Loucy (cell line): ENCODE measurements at regions not wholly inside any gene's neighbourhood (a gene's known extent, or its start where the extent isn't known, plus 50 kb on each side); places are given as distances from the start of the nearest gene placed in this dataset.

Experiments used
- H2AFZ ChIP-seq: fragments of 200-600 bp; sonication (generic); 2 replicates; pipeline ENCODE4 v1.6.0; 2016; ENCODE audit warnings: antibody characterized with exemption, mild to moderate bottlenecking, low read length, moderate library complexity
- H3F3A ChIP-seq: fragments of 200-600 bp; 2 replicates; pipeline ENCODE4 v1.6.0; 2016; ENCODE audit warnings: antibody characterized with exemption, low read depth, mild to moderate bottlenecking
- H3K27me3 ChIP-seq: fragments of 200-600 bp; sonication (generic); 2 replicates; pipeline ENCODE4 v1.6.1; 2014; ENCODE audit warnings: low read length, mild to moderate bottlenecking; ENCODE audit not compliant: insufficient read depth, poor library complexity, severe bottlenecking
- H3K36me3 ChIP-seq: fragments of 200-600 bp; sonication (generic); 2 replicates; pipeline ENCODE4 v1.6.1; 2016; ENCODE audit warnings: low read length; ENCODE audit not compliant: insufficient read depth
- H3K4me1 ChIP-seq: fragments of 200-600 bp; sonication (generic); 2 replicates; pipeline ENCODE4 v1.5.1; 2014; ENCODE audit warnings: low read length, mild to moderate bottlenecking; ENCODE audit not compliant: insufficient read depth, poor library complexity, severe bottlenecking
- H3K4me2 ChIP-seq: fragments of 200-600 bp; sonication (generic); 2 replicates; pipeline ENCODE4 v1.6.0; 2014; ENCODE audit warnings: antibody characterized with exemption, low read length, low read depth, mild to moderate bottlenecking; ENCODE audit not compliant: poor library complexity, severe bottlenecking
- H3K4me3 ChIP-seq: fragments of 200-600 bp; sonication (generic); 2 replicates; pipeline ENCODE4 v1.5.1; 2014; ENCODE audit warnings: low read length, mild to moderate bottlenecking, mixed read lengths; ENCODE audit not compliant: poor library complexity, severe bottlenecking
- H3K79me2 ChIP-seq: fragments of 200-600 bp; sonication (generic); 2 replicates; pipeline ENCODE4 v1.6.1; 2014; ENCODE audit warnings: low read length; ENCODE audit not compliant: insufficient read depth
- H3K9ac ChIP-seq: fragments of 200-600 bp; sonication (generic); 2 replicates; pipeline ENCODE4 v1.6.0; 2014; ENCODE audit warnings: mild to moderate bottlenecking, low read depth, low read length, moderate library complexity; ENCODE audit not compliant: poor library complexity, severe bottlenecking
- H3K9me2 ChIP-seq: fragments of 200-600 bp; sonication (generic); replicated peaks from 2 replicates; pipeline ENCODE4 v1.6.1; 2016; ENCODE audit warnings: low read depth, low read length, mixed read lengths
- H3K9me3 ChIP-seq: fragments of 200-600 bp; sonication (generic); 2 replicates; pipeline ENCODE4 v1.6.1; 2014; ENCODE audit warnings: mild to moderate bottlenecking, antibody characterized with exemption, low read length, low read depth; ENCODE audit not compliant: insufficient read depth
- H4K20me1 ChIP-seq: fragments of 200-600 bp; sonication (generic); 2 replicates; pipeline ENCODE4 v1.6.0; 2014; ENCODE audit warnings: antibody characterized with exemption, low read length, mild to moderate bottlenecking; ENCODE audit not compliant: insufficient read depth, poor library complexity, severe bottlenecking
- CTCF ChIP-seq: fragments of 200-600 bp; sonication (generic); conservative IDR thresholded peaks from 2 replicates; pipeline ENCODE4 v1.5.1; 2014; ENCODE audit warnings: mild to moderate bottlenecking, antibody characterized with exemption, low read length
- EZH2phosphoT487 ChIP-seq: fragments of 200-600 bp; IDR thresholded peaks from 2 replicates; pipeline ENCODE4 v1.6.1; 2018; ENCODE audit warnings: antibody characterized with exemption, mild to moderate bottlenecking, moderate library complexity, borderline replicate concordance

DNA sequence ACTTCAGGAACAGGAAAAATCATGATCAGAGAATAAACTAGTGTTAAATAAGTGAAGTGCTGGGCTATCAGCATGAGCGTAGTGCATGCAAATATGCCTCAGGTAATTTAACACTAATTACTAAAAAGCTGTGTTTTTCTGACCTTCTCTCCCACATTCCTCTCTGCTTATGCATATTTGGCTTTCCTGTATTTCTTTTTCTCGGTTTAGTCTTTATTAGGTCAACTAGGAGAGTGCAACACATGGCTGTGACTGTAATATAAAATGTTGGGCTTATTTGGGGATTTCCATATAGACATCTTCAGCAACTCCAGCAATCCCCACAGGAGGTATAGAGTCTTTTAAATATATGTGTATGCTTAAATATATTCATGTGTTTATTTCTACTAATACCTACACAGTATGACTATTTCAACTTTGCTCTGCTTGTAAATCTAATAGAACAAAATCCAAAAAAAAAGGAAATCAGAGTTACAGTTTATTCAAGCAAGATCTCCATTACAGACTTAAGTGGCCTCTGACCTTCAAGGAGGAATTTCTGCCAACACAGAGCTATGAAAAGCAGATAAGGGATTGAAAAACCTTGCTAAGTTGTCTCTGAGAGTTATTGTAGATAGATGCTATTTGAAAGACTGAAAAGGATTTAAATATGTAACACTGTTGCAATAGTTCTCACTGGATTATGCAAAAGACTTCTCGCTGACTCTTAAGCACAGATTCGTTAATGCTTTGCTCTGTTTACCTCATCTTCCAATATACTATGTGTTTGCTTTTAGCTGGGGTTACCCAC is 359.5 kb upstream of the RGPD4 start:
- Histone ChIP-seq H2AFZ (no peak overlapping the region), H3K9ac (no peak overlapping the region), H3K79me2 (no peaks in the 10 kb centered on the region), H3K36me3 (no peaks in the 10 kb centered on the region), H4K20me1 (no peaks in the 10 kb centered on the region), H3K4me1 (peaks cover 35% of the 10 kb centered on the region), H3K9me3 (no peaks in the 10 kb centered on the region), H3K4me3 (no peak overlapping the region), H3K27me3 (no peaks in the 10 kb centered on the region), H3K4me2 (no peak overlapping the region), H3F3A (no peaks in the 10 kb centered on the region), H3K9me2 (no peaks in the 10 kb centered on the region)
- TF ChIP-seq EZH2phosphoT487 (no peak), CTCF (no peak)

- H3K36me3 ChIP-seq: no peaks in the 10 kb centered on the region
- no peaks in the 10 kb centered on the region for H3K79me2 ChIP-seq
- H3F3A ChIP-seq: no peaks in the 10 kb centered on the region
- no peak overlapping the region for H3K4me3 ChIP-seq
- H2AFZ ChIP-seq: no peak overlapping the region
- H3K4me1 ChIP-seq: peaks cover 20% of the 10 kb centered on the region
- H3K9me2 ChIP-seq: no peaks in the 10 kb centered on the region
- H3K9me3 ChIP-seq: no peaks in the 10 kb centered on the region
- H4K20me1 ChIP-seq: no peaks in the 10 kb centered on the region
- H3K9ac ChIP-seq: no peak overlapping the region
- H3K4me2 ChIP-seq: no peak overlapping the region
- H3K27me3 ChIP-seq: no peaks in the 10 kb centered on the region
- TF ChIP-seq EZH2phosphoT487: no peak
- no peak for TF ChIP-seq CTCF
These were observed 357.2 kb upstream of the RGPD4 start for GRCh38 chr2:107469437-107469995.

- Histone ChIP-seq H4K20me1 (no peaks in the 10 kb centered on the region), H2AFZ (no peak overlapping the region), H3K36me3 (no peaks in the 10 kb centered on the region), H3K4me1 (peaks cover 2% of the 10 kb centered on the region), H3K4me2 (no peak overlapping the region), H3K9me2 (no peaks in the 10 kb centered on the region), H3K9me3 (peaks cover 6% of the 10 kb centered on the region; the same call in 1 of the 2 replicates), H3K9ac (no peak overlapping the region), H3F3A (no peaks in the 10 kb centered on the region), H3K79me2 (no peaks in the 10 kb centered on the region), H3K27me3 (no peaks in the 10 kb centered on the region), H3K4me3 (no peak overlapping the region)
- TF ChIP-seq CTCF (no peak), EZH2phosphoT487 (no peak)
These were observed 353.5 kb upstream of the RGPD4 start for GRCh38 chr2:107473150-107473549.
